ENCODE measurements at regions not wholly inside any gene's neighbourhood (a gene's known extent, or its start where the extent isn't known, plus 50 kb on each side); places are given as distances from the start of the nearest gene placed in this dataset.
"Not testable (repeated sequence)": the region's sequence is repeated elsewhere in the genome, so short reads cannot be mapped to it uniquely, and the experiment has no call there.

- no peak for DNase-seq
Measured at GRCh38 chr11:49499117-49499516, 290.7 kb upstream of the FOLH1 start.

GRCh38 chr11:49505231-49505630 lies 296.8 kb upstream of the FOLH1 start:
- DNase-seq: no peak

DNA sequence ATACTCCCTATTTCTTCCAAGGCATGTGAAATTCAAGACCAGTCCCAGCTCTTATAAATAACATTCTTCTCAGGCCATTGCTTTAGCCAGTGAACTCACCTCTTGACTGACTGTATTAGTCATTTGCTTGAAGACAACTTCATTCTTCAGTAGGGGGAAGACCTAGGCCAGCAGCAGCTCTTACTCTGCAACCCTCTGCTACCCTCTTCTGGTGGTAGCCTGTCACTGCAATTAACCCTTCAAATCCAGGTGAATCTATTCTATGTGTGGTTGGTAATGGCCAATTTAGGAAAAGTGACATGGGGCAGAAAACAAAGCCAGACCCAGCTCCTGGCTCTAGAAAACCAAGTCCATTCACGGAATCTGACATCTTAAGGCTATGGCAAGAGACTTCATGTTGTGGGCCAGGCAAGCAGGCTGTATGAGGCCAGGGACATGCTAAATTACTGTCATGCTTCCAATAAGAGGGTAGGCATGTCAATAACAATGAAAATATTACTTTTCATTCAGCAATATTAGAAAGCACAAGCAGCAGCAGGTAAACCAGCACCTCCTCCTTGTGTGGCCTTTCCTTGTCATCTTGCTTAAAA lies 317.9 kb upstream of the FOLH1 start:
- peak; percentile 17 to 26 for DNase-seq

DNA sequence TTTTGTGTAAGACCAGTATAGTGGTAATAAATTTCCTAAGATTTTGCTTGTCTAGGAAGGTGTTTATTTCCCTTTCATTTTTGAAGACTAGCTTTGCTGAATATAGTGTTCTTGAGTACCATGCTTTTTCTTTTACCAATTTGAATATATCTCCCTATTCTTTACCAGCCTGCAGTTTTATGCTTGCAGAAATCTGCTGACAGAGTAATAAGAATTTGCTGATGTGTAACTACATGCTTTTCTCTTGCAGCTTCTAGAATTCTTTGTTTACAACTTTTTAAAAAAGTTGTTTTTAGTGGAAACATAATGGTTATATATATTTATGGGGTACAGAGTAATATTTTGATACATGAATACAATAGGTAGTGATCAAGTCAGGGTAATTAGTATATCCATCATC lies 324.8 kb upstream of the FOLH1 start:
- no peak for DNase-seq

DNA sequence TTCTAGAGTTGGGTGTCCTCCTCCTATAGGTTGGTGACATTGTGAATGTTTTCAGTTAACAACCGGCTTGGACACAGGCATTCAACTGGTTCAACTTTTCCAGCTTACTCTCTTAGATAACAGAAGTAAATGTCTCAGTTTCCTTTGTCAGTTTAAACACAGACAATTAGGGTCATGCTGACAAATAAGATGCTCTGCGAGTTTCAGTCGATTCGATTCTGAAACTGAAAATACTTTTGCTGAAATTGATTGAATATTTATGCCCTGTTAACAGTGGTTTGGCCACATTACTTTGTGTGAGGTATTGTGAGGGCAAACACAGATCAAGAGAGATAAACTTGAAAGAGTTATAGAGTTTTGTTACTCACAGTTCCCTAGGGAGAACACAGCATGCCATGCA lies 330.5 kb upstream of the FOLH1 start:
- not testable (repeated sequence) for DNase-seq

- DNase-seq: not testable (repeated sequence)
Measured at GRCh38 chr11:49558261-49558847, 350.0 kb upstream of the FOLH1 start.

DNA sequence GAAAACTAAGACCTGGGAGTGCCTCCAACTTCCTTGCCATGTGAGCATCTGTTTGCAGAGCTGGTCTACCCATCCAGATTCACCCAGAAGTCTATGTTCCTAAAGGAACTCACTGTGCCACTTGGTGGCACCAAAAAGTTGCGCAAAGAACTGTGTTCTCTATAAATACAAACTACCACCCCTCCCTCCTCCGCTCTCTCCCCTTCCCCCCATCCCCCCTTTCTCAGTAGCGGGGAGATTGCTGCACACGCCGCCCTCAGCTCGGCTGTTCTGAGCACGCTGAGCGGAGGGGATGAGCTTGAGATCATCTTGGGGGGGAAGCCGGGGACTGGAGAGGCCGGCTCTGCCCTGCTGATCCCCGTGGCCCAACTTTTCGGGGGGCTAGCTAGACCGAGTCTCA lies 352.2 kb upstream of the FOLH1 start:
- DNase-seq: not testable (repeated sequence)

GRCh38 chr11:49561240-49561880 lies 353.0 kb upstream of the FOLH1 start:
- DNase-seq: not testable (repeated sequence)

GRCh38 chr11:49562262-49562661 lies 353.9 kb upstream of the FOLH1 start:
- DNase-seq: not testable (repeated sequence)

DNA sequence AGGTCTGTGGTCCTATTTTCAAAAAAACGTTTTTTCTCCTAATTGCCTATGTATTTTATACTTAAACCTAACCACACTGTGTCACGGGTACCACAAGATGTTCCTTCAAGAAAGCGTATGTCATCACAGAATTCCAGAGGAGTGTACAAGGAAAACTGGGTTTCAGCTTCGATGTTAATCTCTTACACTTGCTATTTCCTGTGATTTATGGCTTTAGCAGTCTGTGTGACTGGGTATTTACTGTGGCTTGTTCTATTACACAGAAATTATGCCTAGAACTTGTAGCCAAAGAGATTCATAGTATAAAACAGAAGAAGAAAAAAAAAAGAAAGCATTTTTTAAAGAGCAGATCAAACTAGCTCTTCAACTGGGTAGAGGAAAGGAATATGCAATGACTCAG lies 371.1 kb upstream of the FOLH1 start:
- DNase-seq: not testable (repeated sequence)

DNA sequence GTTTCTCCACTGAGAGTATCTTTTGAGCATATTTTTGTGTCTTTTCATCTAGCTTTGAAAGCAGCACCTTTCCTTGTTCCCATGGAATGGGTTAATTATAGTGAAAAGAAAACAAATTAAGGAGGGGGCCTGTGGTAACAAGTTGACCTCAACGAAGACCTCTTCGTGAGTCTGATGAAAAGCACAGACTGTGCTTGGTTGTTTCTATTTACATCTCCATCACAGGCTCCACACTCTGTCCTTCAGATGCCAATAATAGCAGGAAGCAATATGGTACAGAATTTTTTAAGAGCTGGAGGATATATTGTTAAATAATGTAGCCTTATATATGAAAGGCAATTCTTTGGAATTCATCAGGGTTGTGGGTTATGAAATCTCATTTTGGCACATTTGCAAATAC lies 366.7 kb upstream of the OR4C13 start:
- DNase-seq: not testable (repeated sequence)

GRCh38 chr11:49608892-49609291 lies 343.3 kb upstream of the OR4C13 start:
- DNase-seq: not testable (repeated sequence)

GRCh38 chr11:49623872-49624271 lies 328.3 kb upstream of the OR4C13 start:
- not testable (repeated sequence) for DNase-seq

- not testable (repeated sequence) for DNase-seq
Measured at GRCh38 chr11:49670705-49671104, 281.5 kb upstream of the OR4C13 start.

DNA sequence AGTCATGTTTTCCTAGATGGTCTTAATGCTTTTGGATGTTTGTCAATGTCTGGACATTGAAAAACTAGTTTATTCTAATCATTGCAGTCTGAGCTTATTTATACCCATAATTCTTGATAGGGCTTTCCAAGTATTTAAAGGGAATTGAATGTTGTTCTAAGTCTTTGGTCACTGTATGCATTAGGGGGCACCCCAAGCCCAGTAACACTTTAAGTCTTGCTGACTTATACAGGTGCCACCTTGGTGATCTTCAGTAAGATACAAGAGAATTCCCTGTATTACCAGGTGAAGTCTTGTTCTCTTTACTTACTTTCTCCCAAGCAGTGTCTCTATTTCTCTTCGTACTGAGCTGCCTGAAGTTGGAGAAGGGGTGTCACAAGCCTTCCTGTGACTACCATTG lies 250.1 kb upstream of the OR4C13 start:
- not testable (repeated sequence) for DNase-seq

- DNase-seq: not testable (repeated sequence)
Measured at GRCh38 chr11:49750447-49750846, 201.7 kb upstream of the OR4C13 start.

GRCh38 chr11:49750960-49751359 lies 201.2 kb upstream of the OR4C13 start:
- DNase-seq: not testable (repeated sequence)

- DNase-seq: not testable (repeated sequence)
Measured at GRCh38 chr11:49780791-49781190, 171.4 kb upstream of the OR4C13 start.

DNA sequence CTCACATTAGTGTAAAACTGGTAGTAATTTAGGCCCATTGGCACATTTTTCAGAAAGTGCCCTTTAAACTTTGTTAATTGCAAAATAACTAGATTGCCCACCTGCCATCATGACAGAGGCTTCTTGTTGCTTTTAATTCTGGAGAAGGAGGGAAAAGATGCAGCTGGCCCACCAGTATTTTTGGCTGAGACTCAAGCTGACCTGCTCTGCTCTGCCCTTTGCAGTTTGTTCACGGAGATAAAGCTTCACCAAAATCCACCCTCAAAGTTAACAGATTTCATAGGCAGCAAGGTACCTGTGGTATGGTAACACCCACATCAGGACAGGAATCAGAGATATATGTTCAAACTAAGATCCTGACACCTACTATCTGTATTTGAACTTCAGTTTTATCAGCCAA lies 170.2 kb upstream of the OR4C13 start:
- DNase-seq: not testable (repeated sequence)

- DNase-seq: not testable (repeated sequence)
Measured at GRCh38 chr11:49783841-49784240, 168.3 kb upstream of the OR4C13 start.

GRCh38 chr11:49789787-49790186 lies 162.4 kb upstream of the OR4C13 start:
- not testable (repeated sequence) for DNase-seq

DNA sequence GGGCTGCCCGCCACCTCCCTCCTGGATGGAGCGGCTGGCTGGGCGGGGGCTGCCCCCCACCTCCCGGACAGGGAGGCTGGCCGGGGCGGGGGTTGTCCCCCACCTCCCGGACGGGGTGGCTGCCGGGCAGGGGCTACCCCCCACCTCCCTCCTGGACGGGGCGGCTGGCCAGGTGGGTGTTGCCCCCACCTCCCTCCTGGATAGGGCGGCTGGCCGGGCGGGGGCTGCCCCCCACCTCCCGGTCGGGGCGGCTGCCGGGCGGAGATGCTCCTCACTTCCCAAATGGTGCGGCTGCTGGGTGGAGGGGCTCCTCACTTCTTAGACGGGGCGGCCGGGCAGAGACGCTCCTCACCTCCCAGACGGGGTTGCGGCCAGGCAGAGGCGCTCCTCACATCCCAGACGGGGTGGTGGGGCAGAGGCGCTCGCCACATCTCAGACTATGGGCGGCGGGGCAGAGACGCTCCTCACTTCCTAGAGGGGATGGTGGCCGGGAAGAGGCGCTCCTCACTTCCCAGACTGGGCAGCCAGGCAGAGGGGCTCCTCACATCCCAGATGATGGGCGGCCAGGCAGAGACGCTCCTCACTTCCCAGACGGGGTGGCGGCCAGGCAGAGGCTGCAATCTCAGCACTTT lies 153.9 kb upstream of the OR4C13 start:
- not testable (repeated sequence) for DNase-seq

DNA sequence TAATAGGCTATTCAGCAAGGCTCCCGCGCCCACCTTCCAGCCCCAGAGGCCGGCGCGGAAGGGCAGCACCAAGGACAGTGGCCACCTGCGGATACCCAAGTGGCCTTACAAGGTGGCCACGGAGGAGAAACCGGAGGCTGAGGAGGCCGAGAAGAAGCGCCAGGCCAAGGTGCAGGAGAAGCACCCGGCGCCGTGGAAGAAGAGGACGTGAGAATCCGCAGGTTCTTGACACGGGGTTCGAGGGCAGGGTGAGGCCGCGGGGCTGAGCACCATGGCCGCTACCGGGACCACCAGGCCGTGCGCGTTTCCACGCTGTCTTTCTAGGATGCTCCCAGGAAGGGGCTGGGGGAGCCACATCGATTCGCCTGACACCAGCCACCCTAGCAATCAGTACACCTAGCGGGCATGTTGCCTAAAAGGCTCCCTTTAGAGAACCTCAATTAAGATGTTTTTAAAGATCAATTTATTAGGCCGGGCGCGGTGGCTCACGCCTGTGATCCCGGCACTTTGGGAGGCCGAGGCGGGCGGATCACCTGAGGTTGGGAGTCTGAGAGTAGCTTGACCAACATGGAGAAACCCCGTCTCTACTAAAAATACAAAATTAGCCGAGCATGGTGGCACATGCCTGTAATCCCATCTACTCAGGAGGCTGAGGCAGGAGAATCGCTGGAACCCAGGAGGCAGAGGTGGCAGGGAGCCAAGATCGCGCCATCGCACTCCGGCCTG lies 134.3 kb upstream of the OR4C13 start:
- not testable (repeated sequence) for DNase-seq
